ENCODE measurements at regions not wholly inside any gene's neighbourhood (a gene's known extent, or its start where the extent isn't known, plus 50 kb on each side); places are given as distances from the start of the nearest gene placed in this dataset.

GRCh38 chr1:2949966-2950925 is 71.0 kb upstream of the ACTRT2 start (continued):
- TF ChIP-seq POU6F1 (CRISPR knock-in tag; IDR thresholded peaks at IDR 0.05; ENCODE audit: borderline replicate concordance, low read depth) (no peak), GLIS3 (CRISPR knock-in tag; IDR thresholded peaks at IDR 0.05) (no peak), ZFP30 (CRISPR knock-in tag; IDR thresholded peaks at IDR 0.05) (no peak)
- TF ChIP-seq, protein P1, sequence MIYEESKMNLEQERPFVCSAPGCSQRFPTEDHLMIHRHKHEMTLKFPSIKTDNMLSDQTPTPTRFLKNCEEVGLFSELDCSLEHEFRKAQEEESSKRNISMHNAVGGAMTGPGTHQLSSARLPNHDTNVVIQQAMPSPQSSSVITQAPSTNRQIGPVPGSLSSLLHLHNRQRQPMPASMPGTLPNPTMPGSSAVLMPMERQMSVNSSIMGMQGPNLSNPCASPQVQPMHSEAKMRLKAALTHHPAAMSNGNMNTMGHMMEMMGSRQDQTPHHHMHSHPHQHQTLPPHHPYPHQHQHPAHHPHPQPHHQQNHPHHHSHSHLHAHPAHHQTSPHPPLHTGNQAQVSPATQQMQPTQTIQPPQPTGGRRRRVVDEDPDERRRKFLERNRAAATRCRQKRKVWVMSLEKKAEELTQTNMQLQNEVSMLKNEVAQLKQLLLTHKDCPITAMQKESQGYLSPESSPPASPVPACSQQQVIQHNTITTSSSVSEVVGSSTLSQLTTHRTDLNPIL (CRISPR knock-in tag; IDR thresholded peaks at IDR 0.05; ENCODE audit: low read depth) = no peak

DNA sequence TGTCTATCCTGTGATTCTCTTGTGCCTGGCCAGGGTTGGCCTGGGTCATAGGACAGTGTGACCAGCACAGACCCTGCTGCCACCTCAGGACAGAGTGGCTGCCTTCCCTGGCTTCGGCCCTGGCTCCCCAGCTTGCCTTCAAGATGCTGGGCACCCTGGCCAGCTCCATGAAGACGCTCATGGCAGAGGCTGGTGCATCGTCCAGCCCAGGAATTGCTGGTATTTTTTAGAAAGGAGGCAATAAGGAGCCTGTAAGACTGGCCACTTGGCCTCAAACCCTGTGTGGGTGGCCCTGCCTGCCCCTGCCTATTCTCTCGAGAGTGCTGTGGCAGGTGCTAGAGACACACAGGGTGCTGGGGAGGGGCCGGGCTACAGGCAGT is 70.4 kb upstream of the ACTRT2 start:
- no peak for ATAC-seq
- TF ChIP-seq TOX (CRISPR knock-in tag; IDR thresholded peaks at IDR 0.05; ENCODE audit: borderline replicate concordance) (no peak), RARB (CRISPR knock-in tag; IDR thresholded peaks at IDR 0.05) (no peak), PPARA (CRISPR knock-in tag; IDR thresholded peaks at IDR 0.05; ENCODE audit: borderline replicate concordance) (no peak), SNAI2 (CRISPR knock-in tag; IDR thresholded peaks at IDR 0.05) (no peak), CSRNP3 (CRISPR knock-in tag; IDR thresholded peaks at IDR 0.05) (no peak), ZFP30 (CRISPR knock-in tag; IDR thresholded peaks at IDR 0.05) (no peak), OSR1 (CRISPR knock-in tag; IDR thresholded peaks at IDR 0.05) (no peak), CSDC2 (CRISPR knock-in tag; IDR thresholded peaks at IDR 0.05) (no peak), ZNF565 (CRISPR knock-in tag; conservative IDR thresholded peaks at IDR 0.05; ENCODE audit: low read depth) (no peak), ZC3H10 (CRISPR knock-in tag; IDR thresholded peaks at IDR 0.05) (no peak), POU6F1 (CRISPR knock-in tag; IDR thresholded peaks at IDR 0.05; ENCODE audit: borderline replicate concordance, low read depth) (no peak), TCF4 (CRISPR knock-in tag; IDR thresholded peaks at IDR 0.05; ENCODE audit: borderline replicate concordance) (no peak), ZNF70 (CRISPR knock-in tag; IDR thresholded peaks at IDR 0.05) (no peak), ISL1 (CRISPR knock-in tag; IDR thresholded peaks at IDR 0.05) (no peak), BACH2 (CRISPR knock-in tag; IDR thresholded peaks at IDR 0.05; ENCODE audit: borderline replicate concordance) (no peak), ZNF8 (CRISPR knock-in tag; IDR thresholded peaks at IDR 0.05) (no peak), TSHZ2 (CRISPR knock-in tag; IDR thresholded peaks at IDR 0.05) (no peak)
- TF ChIP-seq, protein P2, sequence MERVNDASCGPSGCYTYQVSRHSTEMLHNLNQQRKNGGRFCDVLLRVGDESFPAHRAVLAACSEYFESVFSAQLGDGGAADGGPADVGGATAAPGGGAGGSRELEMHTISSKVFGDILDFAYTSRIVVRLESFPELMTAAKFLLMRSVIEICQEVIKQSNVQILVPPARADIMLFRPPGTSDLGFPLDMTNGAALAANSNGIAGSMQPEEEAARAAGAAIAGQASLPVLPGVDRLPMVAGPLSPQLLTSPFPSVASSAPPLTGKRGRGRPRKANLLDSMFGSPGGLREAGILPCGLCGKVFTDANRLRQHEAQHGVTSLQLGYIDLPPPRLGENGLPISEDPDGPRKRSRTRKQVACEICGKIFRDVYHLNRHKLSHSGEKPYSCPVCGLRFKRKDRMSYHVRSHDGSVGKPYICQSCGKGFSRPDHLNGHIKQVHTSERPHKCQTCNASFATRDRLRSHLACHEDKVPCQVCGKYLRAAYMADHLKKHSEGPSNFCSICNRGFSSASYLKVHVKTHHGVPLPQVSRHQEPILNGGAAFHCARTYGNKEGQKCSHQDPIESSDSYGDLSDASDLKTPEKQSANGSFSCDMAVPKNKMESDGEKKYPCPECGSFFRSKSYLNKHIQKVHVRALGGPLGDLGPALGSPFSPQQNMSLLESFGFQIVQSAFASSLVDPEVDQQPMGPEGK (CRISPR knock-in tag; IDR thresholded peaks at IDR 0.05; ENCODE audit: borderline replicate concordance) = no peak

All from SK-N-SH treated with all-trans-retinoic acid at 6 μM for 48 hours (cell line).